ENCODE measurements at regions not wholly inside any gene's neighbourhood (a gene's known extent, or its start where the extent isn't known, plus 50 kb on each side); places are given as distances from the start of the nearest gene placed in this dataset.
A peak's percentile ranks its signal among the peaks of the same experiment; 100 is the strongest.
"Not testable (repeated sequence)": the region's sequence is repeated elsewhere in the genome, so short reads cannot be mapped to it uniquely, and the experiment has no call there.

DNA sequence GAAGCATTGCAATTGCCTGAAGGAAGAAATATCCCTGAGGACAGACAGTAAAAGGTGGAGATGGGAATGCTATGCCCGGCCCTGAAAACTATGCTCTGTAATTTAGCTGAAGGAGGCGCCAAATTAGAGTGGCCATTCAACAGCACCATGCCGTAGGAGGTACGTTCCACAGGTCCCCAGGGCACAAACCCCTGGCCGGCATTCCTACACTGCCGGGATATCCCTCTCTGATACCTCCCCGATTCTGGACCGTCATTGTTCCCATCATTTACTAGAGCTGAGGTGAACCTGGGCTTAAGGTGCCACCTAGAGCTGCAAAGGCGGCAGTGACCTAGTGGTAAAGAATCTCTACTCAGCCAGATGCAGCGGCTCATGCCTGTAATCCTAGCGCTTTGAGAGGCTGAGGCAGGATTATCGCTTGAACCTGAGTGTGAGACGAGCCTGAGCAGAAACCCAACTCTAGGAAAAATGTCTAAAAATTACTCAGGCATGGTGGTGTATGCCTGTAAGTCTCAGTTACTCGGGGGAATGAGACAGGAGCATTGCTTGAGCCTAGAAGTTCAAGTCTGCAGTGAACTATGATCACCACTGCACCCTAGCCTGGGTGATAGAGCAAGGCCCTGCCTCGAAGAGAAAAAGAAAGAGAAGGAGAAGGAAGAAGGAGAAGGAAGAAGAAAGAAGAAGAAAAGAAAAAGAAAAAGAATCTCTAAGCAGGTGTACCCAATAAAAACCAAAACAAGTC lies 53.0 kb upstream of the TNKS2 start:
- DNase-seq (ENCODE audit: low spot score) (peak; percentile 40), FAIRE-seq (no peak)

DNA sequence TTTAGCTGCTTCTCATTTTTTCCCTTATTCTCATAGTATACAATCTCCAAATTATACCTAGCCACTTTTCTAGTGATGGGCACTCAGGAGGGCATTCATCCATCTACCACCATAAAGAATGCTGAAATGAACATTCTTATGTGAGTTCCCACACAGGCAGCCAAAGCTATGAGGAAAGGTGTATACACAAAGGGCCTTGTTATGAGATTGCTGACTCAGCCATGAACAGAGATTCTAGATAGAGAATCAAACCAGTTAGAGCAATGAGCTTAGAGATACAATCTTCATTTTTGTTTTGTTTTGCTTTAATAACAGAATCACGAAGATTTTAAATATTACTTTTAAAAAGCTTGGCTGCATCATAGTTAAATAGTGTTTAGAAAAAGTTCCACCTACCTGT lies 54.8 kb upstream of the TNKS2 start:
- DNase-seq (ENCODE audit: low spot score) (no peak), FAIRE-seq (no peak)

DNA sequence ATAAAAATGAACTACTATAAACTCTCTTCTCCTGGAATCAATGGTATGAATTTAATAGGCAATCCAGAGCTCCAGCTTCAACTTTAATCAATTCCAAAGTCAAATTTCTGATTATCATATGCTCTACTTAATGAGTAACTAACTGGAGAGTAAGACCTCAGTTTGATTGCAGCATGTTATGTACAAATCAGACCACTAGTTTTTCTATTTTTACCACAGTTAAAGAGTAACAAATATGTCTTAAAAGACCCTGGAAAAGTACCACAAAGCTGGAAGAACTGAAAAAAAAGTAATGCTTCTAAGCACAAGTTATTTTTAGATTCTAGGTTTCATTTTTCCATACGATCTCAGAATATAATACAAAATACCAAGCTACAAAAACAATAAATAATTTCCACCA lies 56.0 kb upstream of the TNKS2 start:
- FAIRE-seq (no peak), DNase-seq (ENCODE audit: low spot score) (no peak)

DNA sequence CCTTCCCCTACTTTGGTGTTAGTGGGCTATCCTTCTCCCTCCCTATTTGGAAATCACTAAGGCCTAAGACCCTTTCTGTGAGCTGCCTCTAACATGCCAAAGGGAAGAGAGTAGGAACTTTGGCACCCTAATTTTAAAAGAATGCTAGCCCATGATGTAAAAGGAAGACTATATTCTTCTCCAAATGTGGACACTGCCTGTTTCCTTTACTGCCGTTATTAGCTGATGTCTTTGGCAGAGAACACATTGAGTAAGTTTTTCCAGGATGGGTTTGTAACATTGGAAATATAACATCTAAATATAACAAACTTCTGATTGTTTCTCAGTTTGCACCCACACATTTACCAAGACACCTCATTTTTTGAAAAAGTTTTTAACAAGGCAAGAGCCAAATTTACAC lies 56.9 kb upstream of the TNKS2 start:
- no peak for FAIRE-seq
- DNase-seq (ENCODE audit: low spot score), result no peak

DNA sequence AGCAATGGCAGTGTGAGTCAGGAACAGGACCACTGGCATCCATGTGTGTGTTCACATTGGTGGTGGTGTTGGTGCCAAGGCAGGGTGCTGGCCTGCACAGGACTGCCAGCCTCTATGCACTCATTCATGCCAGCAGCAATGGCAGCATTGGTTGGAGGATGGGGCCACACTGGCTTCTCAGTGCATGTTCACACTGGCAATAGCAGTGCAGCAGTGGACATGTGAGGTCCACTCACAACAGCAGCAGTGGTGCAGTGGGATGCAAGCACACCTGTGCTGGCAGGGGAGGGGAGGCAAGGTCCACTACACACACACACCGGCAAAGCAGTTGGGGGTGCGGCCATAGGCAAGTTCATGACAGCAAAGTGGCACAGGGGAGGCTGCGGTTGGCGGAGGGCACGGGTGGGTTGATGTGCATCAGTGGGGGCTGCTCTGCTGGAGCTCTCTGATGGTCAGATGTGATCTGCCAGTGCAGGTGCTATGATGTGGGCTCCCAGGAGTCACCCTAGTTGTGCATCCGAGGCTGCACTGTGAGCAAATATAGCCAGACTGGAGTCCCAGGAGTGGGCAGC lies 57.8 kb upstream of the TNKS2 start:
- peak; percentile 76 for FAIRE-seq
- no peak for DNase-seq (ENCODE audit: low spot score)

DNA sequence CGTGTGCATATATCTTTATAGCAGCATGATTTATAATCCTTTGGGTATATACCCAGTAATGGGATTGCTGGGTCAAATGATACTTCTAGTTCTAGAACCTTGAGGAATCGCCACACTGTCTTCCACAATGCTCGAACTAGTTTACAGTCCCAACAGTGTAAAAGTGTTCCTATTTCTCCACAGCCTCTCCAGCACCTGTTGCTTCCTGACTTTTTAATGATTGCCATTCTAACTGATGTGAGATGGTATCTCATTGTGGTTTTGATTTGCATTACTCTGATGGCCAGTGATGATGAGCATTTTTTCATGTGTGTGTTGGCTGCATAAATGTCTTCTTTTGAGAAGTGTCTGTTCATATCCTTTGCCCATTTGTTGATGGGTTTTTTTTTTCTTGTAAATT lies 66.0 kb upstream of the TNKS2 start:
- DNase-seq (ENCODE audit: low spot score); FAIRE-seq: not testable (repeated sequence)

DNA sequence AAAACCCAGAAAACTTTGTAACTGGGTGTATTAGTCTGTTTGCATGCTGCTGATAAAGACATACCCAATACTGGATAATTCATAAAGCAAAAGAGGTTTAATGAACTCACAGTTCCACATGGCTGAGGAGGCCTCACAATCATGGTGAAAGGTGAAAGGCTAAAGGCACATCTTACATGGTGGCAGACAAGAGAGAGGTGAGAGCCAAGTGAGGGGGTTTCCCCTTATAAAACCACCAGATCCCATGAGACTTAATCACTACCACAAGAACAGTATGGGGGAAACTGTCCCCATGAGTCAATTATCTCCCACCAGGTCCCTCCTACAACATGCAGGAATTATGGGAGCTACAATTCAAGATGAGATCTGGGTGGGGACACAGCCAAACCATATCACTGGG lies 68.9 kb upstream of the TNKS2 start:
- FAIRE-seq; DNase-seq (ENCODE audit: low spot score): not testable (repeated sequence)

DNA sequence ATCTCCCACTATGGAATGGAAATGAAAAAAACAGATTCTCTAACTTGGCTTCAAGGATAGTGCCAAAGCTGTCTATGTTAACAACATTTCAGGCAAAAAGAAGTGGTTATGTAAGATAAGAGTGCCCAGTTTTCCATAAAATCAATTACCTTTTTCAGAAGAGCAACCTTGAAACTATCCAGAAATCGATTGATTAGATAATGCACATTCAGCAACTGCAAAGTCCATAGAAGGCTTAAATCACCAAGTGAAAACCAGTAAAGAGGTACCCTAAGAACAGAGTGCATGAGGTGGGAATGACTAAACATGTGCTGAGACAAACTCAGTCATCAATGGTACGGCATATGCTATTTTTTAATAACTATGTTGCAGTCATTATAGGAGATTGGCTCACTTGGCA lies 71.9 kb upstream of the TNKS2 start:
- DNase-seq (ENCODE audit: low spot score) (no peak), FAIRE-seq (no peak)

DNA sequence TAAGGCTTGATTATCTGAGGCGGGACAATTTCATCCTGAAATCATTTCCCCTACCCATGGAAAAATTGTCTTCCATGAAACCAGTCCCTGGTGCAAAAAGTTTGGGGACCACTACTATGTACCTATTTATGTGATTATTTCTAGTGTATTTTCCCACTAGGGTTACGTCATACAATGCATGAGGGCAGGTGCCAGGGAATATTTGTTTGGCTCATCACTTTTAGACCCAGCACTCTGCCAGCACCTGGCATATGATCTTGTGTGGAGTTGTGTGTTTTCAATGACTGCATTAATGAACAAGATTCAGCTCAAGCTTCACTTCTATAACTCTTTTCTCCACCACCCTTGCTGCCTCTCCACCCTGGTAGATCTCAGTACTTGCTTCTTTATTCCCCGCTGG lies 73.3 kb upstream of the TNKS2 start:
- FAIRE-seq, result no peak

DNA sequence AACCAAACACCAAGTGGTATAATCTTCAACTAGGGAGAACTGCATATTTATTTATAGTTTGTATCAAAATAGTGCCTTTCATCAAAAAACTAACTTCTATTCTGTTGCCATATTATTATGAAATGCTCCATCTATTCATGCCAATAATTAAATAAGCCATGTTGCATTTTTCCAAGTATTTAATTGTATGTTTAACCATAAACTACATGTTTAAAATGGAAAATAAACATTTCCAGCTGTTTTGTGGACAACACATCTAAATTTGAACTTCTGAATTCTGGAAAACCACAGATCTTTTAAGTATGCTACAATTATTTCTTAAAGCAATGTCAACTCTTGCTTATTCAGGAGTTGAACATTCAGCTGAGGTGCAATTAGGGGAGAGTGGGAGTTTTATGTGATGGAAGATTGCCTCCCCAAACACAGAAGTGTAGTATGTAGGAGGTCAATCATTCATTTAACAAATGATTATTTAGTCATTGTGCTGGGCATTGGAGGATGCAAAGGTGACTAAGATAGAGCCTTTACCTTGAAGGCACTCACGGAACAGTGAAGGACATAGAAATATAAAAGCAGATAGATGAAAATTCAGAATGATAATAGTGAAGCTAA lies 80.7 kb upstream of the PPP1R3C start:
- no peak for FAIRE-seq
- DNase-seq (ENCODE audit: low spot score), result no peak

More for the DNA sequence above, 73.3 kb upstream of the TNKS2 start:
- no peak for DNase-seq (ENCODE audit: low spot score)

DNA sequence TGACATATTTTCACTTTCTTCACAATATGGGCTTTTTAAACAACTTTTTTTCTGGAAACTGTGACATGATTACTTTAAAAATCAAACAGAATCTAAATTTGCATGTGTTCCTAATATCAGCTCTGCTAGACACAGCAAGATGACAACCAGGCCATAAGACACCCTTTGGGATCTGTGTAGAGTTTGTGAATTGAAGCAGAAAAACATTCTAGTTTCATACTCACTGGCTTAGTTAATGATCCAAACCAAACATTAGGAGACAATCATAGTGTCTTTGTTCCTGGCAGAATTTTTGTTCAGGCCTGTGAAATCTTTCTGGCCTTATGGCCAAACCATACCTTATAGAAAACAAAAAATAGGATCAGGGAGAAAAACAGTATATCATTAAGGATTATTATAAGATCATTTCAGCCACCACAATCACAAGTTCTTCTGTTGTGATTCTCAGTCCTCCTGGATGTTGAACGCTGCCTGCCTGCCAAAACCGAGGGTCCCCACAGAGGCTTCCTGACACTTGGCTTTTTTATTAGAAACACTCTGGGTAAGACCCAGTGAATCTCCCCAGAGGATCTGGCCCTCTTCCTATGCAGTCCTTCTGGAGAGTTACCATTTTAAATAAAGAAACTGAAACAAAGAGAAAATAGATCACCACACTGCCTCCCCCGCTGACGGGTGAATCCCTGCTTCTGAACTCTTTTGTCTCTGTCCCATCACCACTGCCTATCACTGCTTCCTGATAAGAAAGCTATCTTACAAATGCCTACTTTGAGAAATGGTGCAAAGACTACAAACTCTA lies 79.2 kb upstream of the PPP1R3C start:
- FAIRE-seq (no peak), DNase-seq (ENCODE audit: low spot score) (no peak)

DNA sequence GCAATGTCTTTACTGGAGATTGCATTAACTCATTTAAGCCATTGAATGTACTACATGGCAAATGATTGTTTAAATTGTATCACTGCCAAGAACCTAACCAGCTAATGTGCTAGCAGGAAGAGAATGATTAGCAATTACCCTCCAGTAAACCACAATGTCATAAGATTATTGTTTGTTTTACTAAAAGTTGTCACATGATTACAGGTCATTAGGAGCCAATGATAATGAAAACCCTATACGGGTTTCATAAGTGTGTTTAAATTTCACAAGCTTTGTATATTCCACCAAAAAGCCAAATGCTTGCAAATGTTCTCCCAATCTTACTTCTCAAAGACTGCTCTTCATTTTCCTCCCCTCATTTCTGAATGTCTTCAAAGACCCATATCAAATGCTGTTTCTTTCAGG lies 76.5 kb upstream of the PPP1R3C start:
- FAIRE-seq (no peak), DNase-seq (ENCODE audit: low spot score) (no peak)

DNA sequence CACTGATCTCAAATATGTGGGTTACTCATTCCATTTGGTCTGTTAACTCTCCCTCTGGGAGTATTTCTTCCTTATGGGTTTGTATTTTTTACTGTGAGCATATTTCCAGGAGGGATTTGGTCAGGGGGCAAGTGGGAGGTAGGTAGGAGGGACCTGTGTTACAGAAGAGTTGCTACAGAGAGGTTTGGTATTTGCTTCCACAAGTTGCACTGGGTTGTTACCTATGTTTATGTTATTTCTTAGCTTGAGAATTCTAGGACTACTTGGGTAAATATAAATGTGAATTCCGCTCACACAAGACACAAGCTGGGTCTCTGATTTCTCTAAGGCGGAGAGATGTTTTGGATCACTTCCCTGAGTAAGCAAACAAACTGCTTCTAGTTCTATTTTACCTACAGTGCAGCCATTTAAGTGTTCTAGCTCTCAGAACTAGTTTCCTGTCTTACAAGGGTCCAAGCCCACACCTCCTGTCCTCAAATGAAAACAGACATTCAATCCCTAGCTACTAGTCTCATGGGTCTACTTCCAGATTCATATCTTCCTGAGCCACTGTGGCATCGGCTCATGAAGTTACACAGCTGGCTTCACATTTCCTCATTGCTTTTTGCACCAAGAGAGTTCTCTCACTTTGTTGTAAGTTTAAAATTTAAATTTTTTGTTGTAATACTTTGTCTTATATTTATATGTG lies 75.4 kb upstream of the PPP1R3C start:
- no peak for DNase-seq (ENCODE audit: low spot score)
- no peak for FAIRE-seq

DNA sequence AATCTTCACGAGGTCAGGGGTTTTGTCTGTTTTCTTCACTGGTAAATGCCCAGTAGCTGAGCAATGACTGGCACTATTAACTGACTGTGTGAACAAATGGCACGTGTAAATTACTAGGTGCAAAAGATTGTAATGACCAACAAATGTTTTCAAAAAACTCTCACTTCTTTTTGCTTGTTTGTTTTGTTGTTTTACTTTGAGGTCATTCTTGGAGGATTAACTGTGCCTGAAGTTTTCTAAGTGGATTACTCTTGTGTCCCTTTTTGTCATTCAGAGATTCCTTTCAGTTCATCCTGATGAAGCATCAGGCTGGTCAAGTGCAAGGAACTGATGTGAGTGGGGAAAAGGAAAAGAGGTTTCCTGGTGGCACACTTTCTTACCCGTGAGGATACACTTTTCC lies 74.4 kb upstream of the PPP1R3C start:
- FAIRE-seq (no peak), DNase-seq (ENCODE audit: low spot score) (no peak)

DNA sequence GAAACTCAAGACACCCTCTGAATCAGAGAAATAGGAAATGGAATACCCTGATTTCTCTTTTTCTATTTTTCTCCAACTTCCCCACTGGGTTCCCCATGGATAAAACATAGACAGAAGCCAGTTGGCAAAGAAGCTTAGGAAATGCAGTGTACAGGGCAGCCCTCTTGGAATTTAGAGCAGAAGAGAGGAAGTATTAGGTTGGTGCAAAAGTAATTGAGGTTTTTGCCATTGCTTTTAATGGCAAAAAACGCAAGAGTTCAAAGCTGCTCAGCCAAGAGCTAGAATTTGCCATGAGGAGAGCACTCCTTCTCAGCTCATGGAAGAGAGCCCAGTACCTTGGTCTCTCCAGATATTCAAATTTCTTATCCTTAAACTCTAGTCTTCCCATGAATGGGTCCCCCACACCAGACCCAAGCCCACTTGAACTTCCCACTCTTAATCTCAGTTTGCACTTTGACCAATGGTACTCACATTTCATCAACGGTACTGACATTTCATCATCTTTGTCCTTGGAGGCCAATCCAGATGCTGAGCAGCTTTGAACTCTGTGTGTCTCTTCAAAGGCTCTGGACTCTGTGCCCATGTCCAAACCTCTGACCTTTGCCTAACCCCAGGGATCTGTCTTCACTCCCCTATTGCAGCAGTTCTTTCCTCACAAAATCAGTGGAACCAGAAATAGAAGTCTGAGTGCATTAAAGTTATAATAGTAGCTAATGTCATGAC lies 73.2 kb upstream of the PPP1R3C start:
- DNase-seq (ENCODE audit: low spot score) (no peak), FAIRE-seq (no peak)

DNA sequence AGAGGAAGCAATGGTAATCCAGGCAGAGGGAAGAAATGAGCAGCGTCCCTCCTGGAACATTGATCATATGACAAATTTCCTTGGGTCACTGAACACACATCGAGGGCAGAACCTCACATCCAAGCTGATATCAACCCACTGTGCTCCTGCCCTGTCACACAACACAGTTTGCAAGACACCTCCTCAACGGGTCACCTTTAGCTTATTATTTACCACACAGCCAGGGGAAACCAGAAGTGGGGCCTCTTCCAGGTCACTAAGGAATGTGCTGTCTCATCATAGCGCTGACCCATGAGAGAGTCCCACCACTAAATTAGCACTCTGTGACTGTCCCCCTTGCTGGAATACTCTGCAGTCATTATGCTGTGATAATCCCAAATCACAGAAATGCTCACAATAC lies 69.7 kb upstream of the PPP1R3C start:
- DNase-seq (ENCODE audit: low spot score) (no peak), FAIRE-seq (peak; percentile 20)

DNA sequence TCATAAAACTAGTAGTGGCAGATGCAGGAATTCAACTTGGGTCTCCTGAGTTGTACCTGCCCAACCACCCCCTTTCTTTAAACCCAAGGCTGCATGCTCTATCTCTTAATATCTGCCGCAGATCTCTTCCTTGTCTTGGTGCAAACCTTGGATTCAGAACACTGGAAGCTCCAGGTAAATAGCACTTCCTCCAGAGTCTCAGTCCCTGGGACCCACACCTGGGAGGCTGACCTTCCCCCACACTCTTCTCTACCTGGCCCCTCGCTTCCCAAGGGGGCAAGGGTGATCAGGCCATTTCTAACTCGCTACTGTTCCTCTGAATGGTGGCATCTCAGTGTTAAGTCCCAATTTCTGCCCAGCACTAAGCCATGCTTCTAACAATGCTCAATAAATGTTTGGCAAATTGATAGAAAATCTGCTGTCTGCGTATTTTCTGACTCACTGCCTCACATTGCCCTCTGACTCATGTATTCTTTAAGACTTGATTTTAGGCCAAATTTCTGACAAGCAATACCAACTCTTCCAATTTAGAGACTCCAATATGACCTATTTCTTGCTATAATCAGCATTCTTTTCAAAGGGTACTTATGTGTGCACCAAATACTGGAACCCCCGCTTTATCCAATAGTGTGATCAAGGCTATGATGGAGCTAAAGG lies 68.0 kb upstream of the PPP1R3C start:
- DNase-seq (ENCODE audit: low spot score) (peak; percentile 42), FAIRE-seq (no peak)

DNA sequence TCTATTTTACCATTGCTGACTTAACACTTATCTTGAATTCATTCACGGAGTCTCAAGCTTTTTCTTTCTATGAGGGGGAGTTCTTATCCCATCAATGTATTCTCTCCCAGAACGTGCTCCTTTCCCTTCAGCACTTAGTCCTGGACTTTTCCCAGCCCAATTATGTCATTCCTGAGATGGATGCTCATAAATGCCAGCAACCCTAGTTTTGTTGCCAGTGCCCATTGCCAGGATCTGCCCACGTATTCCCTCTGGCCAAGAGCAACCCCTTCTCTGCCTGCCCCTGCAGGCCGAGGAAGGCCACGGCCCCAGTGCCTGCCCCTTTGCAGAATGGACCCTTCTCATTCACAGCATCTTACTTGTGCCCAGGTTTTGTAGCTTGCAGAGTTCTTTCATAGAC lies 67.4 kb upstream of the PPP1R3C start:
- FAIRE-seq, result no peak
- no peak for DNase-seq (ENCODE audit: low spot score)

DNA sequence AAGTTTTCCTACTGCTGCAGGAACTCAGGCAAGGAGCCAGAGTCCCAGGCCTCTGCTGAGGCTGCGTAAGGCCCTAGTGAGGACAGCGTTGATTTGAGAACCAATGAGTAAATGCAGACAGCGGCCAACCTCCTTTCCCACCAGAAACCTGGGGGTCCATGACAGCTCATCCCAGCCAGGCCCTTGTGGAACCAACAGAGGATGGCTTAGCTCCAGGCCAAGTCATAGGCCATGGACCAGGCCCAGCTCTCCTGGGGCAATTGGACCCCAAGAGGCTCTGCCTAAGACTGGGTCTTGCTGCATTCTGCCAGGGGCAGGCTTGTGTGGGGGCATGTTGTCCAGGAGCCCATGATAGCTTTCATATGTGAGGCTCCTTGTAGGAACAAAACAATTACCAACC lies 65.4 kb upstream of the PPP1R3C start:
- FAIRE-seq (no peak), DNase-seq (ENCODE audit: low spot score) (no peak)

DNA sequence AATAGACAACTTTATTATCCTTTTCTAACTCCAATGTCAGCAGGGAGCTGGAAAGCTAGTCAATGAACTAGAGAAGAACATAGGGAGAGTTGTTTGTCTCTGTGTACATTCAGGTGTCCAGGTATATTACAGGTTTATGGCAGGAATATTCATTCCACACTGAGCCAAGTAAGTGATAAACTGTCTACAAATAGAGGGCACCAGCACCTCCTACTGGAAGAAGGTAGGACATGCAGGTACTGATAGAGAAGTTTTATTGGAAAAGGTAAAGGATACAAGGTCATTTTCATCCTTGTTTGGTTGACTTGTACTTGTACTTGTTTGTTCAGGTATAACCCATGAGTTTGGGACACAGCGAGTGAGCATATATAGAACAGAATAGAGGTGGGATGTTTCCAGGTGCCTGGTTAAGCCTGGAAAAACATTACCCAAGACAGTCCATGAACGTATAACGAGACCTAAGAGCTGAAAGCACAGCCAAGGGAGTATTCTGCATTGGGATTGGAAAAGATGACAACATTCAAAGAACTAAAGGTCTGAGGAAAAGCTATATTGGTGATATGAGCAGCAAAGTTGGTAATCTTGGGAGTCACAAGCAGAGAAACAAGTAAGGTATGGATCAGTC lies 61.4 kb upstream of the PPP1R3C start:
- FAIRE-seq (peak; percentile 53), DNase-seq (ENCODE audit: low spot score) (peak; percentile 20)
